GM21447 (cell line): ENCODE measurements at regions not wholly inside any gene's neighbourhood (a gene's known extent, or its start where the extent isn't known, plus 50 kb on each side); places are given as distances from the start of the nearest gene placed in this dataset.

ENCODE experiments used
- ATAC-seq: cut with Tn5 transposase; IDR thresholded peaks from one replicate; pipeline ENCODE4 v1.9.1; 2021; ENCODE audit not compliant: unreplicated experiment

DNA sequence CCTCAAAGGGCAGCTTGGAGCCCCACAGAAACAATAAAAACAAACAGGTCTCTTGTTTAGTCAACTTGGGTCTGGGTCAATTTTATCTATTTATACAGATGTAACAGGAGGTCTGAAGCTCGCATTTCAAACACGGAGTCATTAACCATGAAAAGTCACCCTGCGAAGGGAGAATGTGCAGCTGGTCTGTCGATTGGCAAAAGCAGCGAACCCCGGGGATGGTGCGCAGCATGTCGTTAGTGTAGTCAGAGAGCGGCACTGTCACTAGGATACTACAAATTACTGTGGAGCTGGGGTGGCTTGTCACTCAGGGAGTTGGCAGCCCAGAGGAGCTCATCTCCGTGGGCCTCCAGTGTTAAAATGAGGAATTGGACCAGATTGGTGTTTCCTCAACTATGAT, 190.4 kb upstream of the ARG1 start:
- ATAC-seq: no peak

DNA sequence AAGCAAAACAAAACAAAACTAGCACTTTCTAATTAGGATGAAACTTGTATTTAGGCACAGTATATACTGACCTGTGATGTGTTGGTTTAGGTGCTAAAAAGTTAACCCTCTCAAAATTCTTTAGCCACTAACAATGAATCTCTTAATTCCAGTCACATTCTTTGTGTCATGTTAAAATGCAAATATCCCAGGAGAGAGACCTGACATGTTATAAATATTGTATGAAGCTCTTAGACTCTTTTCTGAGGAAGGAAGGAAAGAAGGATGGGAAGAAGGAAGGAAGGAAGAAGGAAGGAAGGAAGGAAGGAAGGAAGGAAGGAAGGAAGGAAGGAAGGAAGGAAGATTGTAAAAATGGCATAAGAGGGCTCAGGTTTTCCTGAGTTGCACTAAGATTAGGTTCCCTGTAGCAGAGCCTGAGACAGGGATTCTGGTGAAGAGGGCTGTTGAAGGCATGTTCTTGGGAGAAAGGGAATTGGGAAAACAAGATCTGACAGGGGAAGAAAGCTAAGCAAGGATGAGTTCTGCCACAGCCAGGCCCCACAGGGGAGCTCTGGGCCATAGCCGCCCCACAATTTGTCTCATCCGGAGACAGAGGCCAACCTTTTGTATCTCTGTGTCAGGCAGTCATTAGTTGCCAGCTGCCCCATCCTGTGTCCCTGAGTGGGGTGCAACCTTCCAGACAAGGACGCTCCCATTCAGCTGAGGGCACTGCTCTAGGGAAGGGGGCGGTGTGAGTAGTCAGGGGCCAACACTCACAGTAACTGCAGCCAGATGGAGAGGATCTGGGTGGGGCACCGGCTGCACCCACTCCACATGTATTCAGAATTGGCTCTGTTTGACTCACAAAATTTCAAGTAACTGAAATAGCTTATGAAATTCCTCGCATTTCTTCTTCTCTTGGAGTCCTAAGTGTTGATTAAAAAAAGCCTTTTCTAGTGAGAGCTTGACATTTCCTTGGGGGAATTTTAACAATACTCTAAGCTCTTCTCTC, 189.3 kb upstream of the ARG1 start:
- ATAC-seq: no peak

GRCh38 chr6:131387562-131388447, 185.2 kb upstream of the ARG1 start:
- no peak for ATAC-seq

- no peak for ATAC-seq
These were observed 182.7 kb upstream of the ARG1 start for GRCh38 chr6:131390322-131390721.

- ATAC-seq: no peak
These were observed 181.9 kb upstream of the ARG1 start for GRCh38 chr6:131391116-131391515.

DNA sequence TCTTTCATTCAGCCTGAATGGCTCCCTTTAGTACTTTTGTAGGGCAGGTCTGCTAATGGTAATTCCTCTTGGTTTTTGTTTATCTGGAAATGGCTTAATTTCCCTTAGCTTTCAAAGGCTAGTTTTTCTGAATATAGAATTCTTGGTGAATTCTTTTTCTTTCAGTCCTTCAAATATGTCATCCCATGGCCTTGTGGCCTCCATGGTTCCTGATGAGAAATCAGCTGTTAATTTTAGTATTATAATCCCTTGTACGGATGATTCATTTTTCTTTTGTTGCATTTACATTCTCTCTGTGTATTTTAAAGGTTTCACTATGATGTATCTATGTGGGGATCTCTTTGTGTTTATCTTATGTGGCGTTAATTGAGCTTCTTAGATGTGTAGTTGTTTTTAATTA, 179.6 kb upstream of the ARG1 start:
- ATAC-seq: no peak

- ATAC-seq: no peak
These were observed 178.1 kb upstream of the ARG1 start for GRCh38 chr6:131394768-131395432.

- no peak for ATAC-seq
These were observed 174.8 kb upstream of the ARG1 start for GRCh38 chr6:131398176-131398575.

DNA sequence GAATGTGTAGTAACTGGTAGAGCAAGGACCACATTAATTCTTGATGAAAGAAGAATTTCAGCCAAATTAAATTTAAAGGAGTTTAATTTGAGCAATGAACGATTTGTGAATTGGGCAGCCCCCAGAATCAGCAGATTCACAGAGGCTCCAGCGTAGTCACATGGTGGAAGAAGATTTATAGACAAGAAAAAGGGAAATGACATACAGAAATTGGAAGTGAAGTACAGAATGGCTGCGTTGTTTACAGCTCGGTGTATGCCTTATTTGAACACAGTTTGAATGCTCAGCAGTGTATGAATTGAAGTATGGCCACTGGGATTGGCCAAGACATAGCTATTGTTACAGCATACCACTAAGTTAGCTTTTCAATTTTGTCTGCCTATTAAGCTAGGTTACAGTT, 173.6 kb upstream of the ARG1 start:
- no peak for ATAC-seq

GRCh38 chr6:131400054-131400778, 172.8 kb upstream of the ARG1 start:
- ATAC-seq: no peak

GRCh38 chr6:131400779-131401496, 172.1 kb upstream of the ARG1 start:
- ATAC-seq: no peak

DNA sequence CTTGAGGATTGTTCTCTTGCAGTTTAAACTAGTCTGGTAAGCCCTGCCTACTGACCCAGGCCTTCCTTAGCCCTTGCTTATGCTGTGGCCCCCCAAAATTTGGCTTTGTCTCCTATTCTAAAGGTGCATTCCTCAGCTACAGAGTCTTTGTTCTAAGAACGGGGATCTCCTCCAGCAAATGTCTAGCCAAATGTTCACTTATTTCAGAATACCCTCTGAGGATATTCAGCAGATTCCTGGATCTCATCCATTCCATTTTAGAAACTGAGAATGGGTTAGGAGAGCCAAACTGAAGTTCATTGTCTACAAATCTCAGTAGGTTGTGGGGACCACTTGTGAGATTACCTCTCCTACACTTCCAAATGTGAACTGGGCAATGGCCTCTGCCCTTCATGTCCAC, 164.2 kb upstream of the ARG1 start:
- ATAC-seq: no peak

DNA sequence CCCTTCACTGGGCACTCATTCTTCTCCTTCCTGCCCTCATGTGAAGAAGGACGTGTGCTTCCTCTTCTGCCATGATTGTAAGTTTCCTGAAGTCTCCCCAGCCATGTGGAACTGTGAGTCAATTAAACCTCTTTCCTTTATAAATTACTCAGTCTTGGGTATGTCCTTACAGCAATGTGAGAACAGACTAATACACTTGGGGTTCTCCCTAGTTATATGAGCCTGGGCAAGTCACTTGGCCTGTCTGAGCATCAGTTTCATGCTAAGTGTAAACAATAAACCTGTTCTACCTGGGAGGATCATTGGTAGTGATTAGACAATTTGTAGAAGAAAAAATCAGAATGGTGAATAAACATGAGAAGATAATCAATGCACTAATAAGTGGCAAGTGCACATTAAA, 162.2 kb upstream of the ARG1 start:
- no peak for ATAC-seq

- ATAC-seq: no peak
These were observed 159.8 kb upstream of the ARG1 start for GRCh38 chr6:131412960-131413830.

DNA sequence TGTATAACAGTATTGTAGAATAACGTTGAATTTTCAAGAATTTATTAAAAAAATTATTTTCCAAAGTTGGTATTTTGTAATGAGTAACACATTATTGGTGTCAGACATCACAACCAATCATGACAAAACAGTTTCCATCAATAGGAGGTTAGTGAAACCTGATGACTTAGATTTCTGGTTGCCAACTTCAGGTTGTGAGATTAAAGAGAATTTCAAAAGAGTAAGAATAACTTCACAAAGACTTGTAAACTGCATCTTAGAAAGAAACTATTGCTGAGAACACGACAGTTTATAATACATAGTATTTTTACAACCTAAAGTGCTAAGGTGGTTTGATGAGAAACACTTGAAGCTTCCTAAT, 159.2 kb upstream of the ARG1 start:
- no peak for ATAC-seq

GRCh38 chr6:131414956-131415355, 158.1 kb upstream of the ARG1 start:
- no peak for ATAC-seq

DNA sequence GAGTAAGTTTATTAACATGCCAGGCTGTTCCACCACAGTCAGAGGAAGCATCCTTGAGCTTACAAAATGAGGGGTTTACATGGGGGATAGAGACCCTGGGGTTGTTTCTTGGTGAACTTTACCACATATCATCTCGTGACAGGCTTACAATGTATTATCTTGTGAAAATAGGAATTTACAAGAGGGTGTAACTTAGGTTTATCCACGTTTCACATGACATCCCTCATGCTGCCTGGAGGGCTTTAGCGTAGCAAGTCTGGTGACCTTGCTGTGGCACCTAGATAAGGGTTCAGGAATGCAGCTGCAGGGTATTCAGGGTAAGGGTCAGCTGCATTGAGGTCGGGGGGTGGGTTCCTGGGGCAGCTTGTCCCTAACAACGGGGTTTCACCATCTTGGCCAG, 154.6 kb upstream of the ARG1 start:
- ATAC-seq: no peak

DNA sequence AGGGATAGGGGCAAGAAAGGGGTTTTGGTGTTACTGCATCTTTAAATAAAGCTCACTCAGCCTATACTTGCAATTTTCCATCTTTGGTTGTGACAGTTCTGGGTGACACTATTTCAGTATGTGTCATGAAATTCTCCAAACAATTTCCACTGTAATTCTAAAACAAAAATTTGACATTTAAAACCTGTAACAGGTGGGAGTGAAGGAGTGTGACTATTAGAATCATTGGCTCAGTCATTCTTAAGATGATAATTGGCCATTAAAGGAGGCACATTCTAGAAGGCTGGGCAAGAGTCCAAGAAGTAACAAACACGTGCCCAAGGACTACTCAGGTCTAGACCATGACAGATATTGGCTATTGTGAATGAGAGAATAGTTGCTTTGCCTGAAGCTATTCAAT, 153.3 kb upstream of the ARG1 start:
- no peak for ATAC-seq

DNA sequence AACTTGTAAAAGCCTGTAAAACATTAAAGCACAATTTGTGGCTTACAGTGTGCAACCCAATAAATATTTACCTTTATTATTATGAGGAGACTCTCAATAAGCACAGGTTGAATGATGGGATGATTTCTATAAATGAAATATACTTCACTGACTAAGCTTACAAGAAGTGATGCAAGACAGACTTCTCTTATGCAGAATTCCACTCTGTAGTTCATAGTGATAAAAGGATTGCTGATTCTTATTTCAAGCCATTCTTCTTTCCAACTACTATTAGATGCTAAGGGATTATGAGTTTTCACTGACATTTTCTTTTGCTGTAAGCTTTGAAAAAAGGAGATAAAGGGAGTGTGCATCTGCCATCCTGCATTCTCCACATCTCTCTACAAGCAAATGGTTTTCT, 149.0 kb upstream of the ARG1 start:
- no peak for ATAC-seq
